Skin of body (tissue), 1 donor: ENCODE measurements at regions not wholly inside any gene's neighbourhood (a gene's known extent, or its start where the extent isn't known, plus 50 kb on each side); places are given as distances from the start of the nearest gene placed in this dataset.

Source experiments
- DNase-seq: peaks from one replicate; lab custom pipeline; 2025; lab: John Stamatoyannopoulos, UW

DNA sequence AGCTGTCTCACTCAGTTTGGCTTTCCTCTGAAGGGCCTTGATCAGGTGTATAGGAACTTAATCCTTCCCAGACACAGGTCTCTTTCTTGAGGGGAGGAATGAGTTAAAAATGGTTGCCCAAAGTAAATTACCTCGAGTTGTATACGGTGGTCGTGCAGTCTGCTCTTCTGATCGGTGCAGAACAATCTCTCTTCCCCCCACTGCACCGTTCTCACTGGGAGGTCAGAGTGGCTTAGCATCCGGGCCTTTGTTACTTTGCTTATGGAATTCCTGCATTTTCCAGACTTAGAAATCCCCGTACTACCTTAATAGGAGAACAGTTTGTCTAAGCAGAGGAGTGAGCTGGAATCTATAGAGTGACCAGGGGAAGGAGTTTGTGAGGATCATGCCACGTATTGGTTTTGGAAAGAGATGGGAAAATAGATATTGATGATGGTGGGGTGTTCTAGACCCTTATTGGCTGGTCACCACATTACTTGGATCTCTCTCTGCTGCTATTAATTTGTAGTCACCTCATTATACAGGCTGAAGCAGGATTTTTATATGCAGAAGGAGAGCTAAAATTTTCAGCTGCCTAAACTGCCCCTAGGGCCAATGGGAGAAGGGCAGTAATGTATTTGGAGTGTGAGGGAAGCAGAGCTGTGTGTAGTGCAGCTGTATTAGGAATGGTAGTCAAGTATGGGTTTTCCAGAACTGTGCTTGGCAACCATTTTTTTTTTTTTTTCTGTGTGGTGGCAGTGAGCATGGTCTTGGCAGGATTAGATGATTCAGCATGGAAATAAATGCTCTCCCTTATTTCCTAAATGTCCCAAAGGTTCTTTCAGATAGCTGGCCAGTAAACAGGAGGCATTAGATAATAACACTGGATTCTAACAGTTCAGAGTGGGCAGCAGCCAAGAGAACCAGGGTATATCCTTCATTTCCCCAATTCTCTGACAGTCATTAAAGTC, 81.5 kb downstream of the NDUFS5 start:
- no peak for DNase-seq

DNA sequence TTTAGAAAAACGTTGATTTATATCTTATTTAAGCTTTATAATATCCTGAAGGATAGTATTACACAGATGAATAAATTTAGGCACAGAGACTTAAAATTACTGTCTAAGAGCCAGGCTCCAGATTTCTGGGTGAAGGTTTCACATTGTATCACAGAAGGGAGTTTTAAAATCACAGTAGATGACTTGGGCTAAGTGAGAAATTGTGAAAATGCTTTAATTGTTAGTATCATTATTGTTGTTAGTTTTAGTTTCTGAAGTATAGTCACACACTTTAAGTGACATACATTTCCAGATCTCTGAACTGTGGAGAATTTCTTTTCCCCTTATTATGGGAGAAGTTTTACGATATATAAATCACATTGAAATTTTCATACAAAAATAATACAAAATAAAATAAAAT, 83.5 kb downstream of the NDUFS5 start:
- no peak for DNase-seq

DNA sequence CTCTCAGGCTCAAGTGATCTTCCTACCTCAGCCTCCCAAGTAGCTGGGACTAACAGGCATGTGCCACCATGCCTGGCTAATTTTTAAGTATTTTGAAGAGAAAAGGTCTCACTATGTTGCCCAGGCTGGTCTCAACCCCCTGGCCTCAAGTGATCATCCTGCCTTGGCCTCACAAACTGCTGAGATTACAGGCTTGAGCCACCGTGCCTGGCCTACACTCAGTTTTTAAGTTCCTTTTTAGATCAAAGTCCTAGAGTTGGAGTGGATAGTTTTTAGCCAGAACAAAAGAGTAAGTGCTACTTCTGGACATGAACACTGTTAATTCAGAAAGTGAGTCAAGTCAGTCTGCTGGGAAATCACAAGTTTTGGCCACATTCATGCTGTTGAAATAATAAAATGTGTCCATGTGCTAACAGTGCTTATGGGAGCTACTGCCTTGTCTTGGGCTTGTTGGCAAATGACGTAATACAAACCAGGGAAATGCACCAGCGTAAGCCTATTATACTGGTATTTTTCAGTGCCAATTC, 84.2 kb downstream of the NDUFS5 start:
- no peak for DNase-seq

DNA sequence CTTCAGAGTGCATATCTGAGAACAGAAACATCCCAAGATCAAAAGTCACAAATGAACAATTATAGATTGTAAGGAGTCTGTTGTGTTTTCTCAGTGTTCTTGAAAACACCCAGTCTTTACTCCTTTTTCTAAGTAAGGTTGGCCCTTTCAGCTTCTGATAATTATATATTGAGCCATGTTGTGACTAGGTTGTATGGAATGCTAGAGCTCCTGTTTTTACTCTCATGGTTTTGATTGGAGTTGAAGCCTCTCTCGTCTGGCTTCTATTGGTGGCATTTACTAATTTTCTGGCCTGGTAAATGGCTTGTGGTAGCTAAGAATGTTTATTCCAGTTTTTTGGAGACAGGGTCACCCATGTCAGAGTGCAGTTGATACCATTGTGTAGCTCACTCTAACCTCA, 84.7 kb downstream of the NDUFS5 start:
- DNase-seq: no peak

- no peak for DNase-seq
Measured at GRCh38 chr1:39113109-39113743, 87.1 kb downstream of the NDUFS5 start.

DNA sequence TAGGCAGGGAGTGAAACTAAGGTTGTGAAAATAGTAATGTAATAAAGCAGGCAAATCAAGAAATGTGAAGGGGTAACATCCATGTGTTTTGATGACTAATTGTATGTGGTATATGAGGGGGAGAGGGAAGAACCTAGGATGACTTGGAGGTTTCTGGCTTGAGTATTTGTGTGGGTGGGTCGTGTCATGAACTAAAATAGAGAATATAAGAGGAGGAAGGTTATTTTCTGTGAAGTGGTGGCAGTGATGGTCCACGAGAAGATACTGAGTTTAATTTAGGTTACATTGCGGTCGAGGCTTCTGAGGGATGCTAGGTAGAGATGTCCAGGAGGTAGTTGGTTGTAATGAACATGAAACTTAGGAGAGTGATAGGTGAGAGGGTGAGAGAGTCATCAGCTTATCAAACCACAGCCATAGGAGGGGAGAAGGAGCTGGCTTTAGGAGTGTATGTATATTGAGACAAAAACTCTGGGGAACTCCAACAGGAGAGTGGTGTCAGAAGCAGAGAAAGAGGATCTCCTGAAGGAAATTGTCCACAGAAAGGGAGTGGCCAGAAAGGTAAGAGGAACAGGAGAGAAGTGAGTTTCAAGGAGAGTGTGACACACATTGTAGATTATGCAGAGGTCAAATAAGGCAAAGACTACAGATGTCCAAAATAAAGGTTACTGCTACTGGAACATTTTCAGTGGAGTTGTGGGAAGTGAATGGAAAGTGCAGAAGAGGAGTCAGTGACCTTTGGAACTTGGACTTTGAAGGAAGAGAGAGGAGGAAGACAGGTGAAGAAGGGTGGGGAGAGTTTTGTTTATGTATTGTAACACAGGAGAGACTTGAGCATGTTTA, 89.0 kb upstream of the MACF1 start:
- no peak for DNase-seq

DNA sequence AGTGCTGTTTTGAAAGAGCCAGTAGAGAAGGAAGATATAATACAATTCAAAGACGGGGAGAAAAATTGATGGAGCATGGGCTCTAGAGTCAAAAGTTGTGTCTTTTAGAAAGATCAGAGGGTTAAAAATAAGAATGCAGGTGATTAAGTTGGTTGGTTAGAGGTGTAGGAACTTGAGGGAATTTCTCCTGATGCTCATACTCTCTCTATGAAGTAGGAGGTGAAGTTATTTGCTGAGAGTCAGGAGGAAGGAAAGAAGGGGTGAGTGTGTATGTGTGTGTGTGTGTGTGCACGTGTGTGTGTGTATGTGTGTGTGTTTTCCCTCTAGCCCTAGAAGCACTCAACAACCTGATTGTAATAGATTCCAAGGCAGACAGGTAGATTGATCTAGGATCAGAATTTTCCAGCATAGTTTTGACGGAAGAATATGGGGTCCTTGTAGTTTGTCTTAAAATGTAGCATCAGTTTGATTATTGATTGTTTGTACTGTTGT, 88.3 kb upstream of the MACF1 start:
- no peak for DNase-seq

GRCh38 chr1:39116860-39117728, 87.4 kb upstream of the MACF1 start:
- no peak for DNase-seq

DNA sequence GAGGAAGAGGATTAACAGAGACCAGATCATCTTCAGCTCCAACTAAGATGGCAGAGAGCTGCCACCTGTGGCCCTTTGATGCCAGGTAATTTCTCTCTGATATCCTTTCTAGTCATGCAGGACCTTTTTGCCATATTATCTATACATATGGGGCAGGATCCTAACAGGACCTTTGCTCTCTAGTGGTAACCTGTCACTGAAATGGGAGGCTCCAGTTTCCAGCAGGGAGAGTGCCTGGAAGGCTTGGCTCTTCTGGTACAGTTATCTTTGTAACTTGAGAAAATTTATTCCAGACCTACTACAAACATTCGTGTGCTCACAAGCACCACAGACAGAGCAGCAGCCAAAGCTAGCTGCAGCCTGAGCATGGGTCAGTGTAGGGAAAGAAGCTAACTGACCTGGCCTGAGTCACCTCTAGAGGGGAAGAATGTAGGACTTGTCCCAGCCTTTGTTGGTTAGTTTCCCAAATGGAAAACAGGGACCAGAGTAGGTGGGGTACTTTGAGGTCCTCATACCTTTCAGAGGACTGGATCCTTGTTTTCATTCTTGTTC, 86.5 kb upstream of the MACF1 start:
- no peak for DNase-seq

DNA sequence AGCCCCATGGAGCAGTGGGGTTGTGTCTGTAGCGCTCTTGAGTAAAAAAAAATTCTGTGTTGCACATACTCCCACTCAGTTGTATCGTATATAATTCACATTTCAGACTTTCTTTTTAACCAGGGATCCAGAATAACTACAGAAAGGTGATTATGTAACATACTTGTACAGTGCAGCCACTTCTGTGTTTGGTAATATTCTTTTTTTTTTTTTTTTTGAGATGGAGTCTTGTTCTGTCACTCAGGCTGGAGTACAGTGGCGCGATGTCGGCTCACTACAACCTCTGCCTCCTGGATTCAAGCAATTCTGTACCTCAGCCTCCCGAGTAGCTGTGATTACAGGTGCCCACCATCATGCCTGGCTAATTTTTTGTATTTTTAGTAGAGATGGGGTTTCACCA, 82.4 kb upstream of the MACF1 start:
- DNase-seq: no peak

- DNase-seq: no peak
Measured at GRCh38 chr1:39124282-39124681, 80.2 kb upstream of the MACF1 start.

- DNase-seq: peak; percentile 26
Measured at GRCh38 chr1:39127513-39127912, 77.0 kb upstream of the MACF1 start.

DNA sequence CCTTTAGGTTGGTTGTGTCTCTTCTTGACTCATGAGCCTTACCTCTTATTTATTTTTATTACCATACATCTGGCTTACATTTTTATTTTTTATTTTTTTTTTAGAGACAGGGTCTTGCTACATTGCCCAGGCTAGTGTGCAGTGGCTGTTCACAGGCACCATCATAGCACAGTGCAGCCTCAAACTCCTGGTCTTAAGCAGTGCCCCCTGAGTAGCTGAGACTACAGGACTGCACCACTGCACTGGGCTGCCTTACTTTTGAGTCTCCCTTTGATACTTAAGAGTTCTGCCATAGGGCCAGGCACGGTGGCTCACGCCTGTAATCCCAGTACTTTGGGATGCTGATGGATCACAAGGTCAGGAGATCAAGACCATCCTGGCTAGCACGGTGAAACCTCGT, 76.4 kb upstream of the MACF1 start:
- DNase-seq: no peak

- DNase-seq: peak; percentile 16
Measured at GRCh38 chr1:39128959-39129358, 75.5 kb upstream of the MACF1 start.

DNA sequence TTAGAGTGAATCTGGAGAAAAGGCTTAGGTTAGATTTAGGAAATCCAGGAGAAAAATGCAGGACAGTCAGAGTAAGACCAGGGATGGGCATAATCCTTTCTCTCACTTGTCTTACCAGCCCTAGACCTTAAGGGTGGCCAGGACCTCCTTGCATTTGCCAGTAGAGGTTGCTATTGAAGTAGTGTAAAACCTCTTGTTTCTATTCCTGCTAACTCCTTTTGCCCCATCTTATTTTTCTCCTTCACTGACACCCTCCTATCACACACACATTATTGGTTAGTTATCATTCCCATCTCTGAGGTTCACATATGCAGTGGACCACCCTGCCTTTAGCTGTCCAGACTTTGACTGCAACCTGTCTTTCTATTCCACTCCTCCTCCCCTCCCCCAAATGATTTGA, 75.0 kb upstream of the MACF1 start:
- DNase-seq: no peak

DNA sequence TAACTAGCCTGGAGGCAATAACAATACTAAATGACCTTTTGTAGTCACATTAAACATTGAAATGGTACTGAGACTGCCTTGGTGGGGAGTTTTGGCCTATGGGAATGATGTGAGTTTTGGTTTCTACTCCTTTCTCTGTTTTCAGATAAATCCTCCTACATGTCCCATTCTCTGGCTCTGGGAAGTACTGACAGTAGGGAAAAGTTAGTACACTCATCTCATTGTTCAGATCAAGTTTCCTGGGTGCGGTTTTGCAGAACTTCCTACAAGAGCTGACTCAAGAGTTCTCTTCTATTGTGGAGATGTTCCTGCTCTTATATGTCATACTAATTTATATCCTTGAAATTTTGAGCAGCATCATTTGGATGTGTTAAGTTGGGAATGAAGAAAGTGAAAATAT, 74.2 kb upstream of the MACF1 start:
- no peak for DNase-seq

DNA sequence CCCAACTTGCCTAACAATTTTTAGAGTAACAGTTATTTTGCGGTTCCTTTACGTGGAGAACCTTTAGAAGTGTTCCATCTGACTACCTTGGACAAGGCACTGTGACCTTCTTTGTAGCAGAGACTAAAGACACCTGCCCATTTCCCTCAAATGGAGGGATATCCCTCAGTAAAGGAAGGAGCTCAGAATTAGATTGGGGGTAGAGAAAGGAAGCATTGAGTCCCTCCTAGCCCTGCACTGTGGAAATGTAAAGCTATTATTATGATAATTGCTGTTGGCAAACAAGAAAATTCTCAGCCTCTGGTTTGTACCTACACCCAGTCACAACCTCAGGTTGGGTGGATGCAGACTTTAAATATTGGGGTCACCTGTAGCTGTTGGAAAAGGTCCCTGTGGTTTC, 72.6 kb upstream of the MACF1 start:
- no peak for DNase-seq

- peak; percentile 65 for DNase-seq
Measured at GRCh38 chr1:39132505-39133339, 71.8 kb upstream of the MACF1 start.

GRCh38 chr1:39133340-39133684, 71.2 kb upstream of the MACF1 start:
- no peak for DNase-seq
